Superior temporal gyrus (tissue), 1 donor: ENCODE measurements at regions not wholly inside any gene's neighbourhood (a gene's known extent, or its start where the extent isn't known, plus 50 kb on each side); places are given as distances from the start of the nearest gene placed in this dataset.

ENCODE experiments used
- DNase-seq: peaks from one replicate; pipeline ENCODE4 v3.0.0-alpha.2; 2016; ENCODE audit errors: extremely low spot score

DNA sequence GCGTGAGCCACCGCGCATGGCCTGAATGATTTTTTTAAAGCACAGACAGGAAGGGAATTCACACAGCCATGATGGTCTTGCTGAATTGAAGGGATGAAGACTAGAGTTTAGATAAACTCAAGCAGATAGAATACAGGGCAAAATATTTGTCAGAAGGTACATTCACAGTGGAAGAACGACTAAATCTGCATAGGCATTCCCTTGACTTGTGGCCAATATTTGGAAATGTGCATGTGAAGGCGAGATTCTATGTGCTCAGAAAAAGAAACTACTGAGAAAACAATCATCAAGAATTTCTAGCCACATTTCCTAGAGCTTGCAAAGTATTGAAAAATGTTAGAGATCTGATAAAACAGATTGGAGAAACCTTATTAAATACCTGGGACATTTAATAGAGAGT lies 1166.2 kb downstream of the DNAJB9 start:
- DNase-seq: no peak

DNA sequence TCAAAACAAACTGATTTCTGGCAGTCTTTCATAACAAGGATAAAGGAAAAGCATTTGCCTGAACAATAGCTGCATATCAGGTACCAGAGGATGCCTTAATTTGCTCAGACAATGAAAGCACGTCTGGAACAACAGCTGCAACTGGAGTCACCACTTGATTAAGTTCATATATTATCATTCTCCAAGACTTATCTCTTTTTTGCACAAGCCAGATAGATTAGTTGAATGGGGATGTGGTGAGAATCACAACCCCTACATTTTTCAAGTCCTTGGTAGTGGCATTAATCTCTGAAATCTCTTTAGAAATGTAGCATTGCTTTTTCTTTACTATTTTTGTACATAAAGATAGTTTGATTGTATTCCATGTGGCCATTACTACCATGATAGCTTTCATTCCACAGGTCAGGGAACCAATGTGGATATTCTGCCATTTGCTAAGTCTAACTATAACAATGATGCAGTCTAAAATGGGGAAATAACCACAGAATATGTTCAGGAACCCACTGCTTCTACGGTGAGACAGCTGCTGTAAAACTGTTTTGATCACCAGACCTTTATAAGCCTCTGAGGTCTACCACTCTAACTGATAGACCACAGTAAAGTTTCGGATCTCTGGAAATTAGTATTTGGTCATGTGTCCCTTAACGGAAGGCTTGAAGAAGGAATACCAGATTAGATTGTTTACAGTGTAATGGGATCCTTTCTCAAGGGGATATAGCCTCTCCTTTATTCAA lies 1176.2 kb downstream of the DNAJB9 start:
- DNase-seq: no peak

DNA sequence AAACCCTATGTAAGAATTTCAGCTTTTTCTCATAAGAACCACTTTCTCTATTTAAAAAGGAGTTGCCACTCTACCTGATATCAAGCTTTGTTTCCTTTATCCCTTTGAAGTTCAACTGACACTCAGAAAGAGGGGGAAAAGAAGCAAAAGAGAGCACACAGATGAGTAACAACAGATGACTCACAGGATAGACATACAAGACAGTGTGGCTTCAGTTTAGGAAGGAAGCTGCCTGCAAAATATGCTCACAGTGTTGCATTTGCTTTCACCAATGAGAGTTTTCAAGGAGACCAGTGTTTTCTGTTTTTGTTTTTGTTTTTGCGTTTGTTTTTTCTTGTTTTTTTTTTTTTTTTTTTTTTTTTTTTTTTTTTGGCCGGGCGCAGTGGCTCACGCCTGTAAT lies 1181.6 kb downstream of the DNAJB9 start:
- no peak for DNase-seq

GRCh38 chr7:109752068-109752467 lies 1182.4 kb downstream of the DNAJB9 start:
- no peak for DNase-seq

DNA sequence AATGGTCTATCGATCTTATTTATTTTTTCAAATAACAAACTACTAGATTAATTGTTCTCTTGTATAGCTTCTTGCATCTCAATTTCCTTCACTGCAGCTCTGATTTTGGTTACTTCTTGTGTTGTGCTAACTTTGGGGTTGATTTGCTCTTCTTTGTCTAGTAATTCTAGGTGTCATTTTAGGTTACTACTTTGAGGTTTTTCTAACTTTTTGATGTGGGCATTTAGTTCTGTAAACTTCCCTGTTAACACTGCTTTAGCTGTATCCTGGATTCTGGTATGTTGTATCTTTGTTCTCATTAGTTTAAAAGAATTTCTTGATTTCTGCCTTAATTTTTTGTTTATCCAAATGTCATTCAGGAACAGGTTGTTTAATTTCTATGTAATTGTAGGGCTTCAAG lies 1188.0 kb downstream of the DNAJB9 start:
- no peak for DNase-seq

GRCh38 chr7:109763611-109764010 lies 1193.9 kb downstream of the DNAJB9 start:
- DNase-seq: no peak

DNA sequence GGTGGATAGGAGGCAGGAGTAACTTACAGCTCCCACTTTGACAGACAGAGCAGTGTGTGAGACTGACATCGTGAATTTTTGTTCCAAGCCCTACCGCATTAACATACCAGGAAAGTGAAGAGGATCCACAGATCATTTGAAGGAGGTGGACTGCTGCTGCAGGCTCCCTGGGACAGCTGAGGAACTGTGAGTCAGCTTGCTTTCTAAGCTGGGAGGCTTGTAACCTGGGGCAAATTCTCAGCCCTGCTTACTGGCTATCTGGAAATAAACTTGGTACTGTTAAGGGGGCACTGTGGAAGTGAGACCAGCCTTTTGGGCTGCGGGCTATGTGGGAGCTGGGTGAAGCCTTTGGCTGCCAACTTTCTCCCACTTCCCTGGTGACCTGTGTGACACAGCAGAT lies 1202.5 kb downstream of the DNAJB9 start:
- no peak for DNase-seq

GRCh38 chr7:109782806-109783205 lies 1213.1 kb downstream of the DNAJB9 start:
- no peak for DNase-seq

DNA sequence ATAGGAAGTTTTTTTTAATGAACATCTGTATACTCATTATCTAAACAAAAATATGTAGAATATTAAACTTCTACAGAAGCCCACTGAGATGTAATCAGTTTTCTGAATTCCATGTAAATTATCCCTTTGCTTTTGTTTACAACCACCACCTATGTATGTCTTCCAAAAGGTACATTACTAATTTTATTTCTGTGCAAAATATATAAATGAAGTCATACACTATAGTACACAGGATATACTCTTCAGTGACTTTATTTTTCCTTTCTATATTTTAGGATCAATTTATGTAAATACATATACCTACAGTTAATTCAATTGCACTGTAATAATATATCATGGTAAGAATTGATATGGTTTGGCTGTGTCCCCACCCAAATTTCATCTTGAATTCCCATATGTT lies 1236.9 kb downstream of the DNAJB9 start:
- DNase-seq: no peak

DNA sequence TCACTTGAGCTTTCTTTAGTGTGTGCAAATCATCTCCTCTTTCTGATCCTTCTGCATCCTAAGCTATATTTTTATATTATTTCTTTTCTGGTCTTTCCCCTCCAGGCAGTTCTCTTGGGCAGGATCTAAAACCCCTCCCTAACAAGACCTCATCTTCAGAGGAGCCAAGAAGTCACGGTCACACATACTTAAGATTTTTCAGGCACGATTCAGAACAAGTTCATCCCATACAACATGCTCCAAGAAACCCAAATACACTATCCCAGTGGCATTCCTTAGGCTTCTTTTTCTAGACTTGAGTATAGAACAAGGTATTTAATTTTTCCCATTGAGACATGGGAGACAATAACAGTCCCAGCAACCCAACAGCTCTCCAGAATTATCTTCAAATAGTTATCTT lies 1251.5 kb downstream of the DNAJB9 start:
- no peak for DNase-seq

DNA sequence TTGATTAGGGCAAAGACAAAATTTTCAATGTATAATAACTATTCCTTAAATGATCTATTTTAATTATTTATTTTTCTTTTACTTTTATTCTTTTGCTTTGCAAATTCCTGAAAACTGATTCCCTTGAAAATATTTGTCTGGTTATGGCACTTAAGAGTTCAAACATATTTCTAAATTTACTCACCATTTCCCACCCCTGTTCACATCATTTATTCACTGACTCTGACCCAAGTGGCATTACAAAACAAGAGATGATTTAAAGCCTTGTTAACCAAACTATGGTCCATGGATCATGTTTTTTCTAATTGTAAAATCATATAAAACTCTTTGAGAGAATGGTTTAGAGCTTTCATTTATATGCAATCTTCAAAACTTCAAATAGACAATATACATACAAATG lies 1256.1 kb upstream of the LRRN3 start:
- no peak for DNase-seq

GRCh38 chr7:109835577-109835976 lies 1255.3 kb upstream of the LRRN3 start:
- DNase-seq: no peak

DNA sequence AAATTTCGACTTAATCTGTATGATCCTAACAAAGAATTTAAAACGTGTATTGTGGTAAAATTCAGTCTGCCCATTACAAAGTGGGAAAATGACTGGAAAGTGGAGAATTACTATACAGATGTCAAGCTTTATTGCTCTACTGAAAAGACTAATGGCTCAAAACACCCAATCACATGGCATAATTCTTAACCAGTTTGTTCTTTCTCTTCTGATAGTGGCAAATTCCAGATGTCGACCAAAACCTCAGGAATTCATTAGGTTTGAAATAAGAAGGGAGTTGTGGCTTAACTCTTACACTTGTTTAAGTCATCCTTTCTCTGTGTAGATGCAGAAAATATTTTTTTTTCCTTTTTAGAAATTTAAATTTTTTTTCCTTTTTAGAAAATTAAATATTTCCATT lies 1254.9 kb upstream of the LRRN3 start:
- no peak for DNase-seq

- no peak for DNase-seq
Observed at GRCh38 chr7:109842386-109842785, 1248.5 kb upstream of the LRRN3 start.

DNA sequence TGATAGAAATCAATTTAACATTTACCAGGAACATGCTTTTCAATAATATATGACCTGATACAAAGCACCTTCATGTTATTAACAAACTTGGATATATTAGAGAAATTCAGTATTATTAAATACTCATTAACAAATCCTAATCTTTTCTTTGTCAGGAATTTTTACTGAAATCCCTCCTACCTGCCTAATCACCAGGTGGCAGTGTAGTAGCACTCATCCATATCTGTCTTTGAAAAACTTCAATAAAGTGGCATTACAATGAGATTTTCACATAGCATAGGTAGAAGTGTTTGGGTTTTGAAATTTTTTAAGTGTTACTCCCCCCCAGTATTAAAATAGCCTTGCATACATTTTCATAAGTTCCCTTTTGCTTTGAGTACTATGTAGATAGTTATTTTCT lies 1246.6 kb upstream of the LRRN3 start:
- peak; percentile 40 for DNase-seq

GRCh38 chr7:109864230-109864629 lies 1226.7 kb upstream of the LRRN3 start:
- peak; percentile 46 for DNase-seq

GRCh38 chr7:109868215-109868860 lies 1222.6 kb upstream of the LRRN3 start:
- no peak for DNase-seq

DNA sequence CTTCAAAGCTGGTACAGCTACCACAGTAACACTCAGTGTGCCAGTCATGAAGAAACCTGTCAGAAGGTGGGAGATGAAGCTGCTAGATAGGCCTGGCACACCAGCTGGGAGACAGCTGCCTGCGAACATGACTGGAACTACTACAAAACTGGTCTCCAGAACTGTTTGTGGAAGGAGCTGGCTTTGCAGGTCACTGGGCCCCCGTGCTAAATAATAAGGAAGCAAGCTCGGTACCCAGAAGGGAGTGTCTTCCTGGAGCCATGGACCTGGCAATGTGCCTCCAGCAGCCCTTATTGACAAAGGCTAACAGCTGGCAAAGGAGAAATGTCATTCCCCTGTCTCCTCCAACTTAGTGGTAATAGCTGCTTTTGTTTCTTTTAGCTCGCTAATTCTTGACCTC lies 1217.6 kb upstream of the LRRN3 start:
- no peak for DNase-seq

DNA sequence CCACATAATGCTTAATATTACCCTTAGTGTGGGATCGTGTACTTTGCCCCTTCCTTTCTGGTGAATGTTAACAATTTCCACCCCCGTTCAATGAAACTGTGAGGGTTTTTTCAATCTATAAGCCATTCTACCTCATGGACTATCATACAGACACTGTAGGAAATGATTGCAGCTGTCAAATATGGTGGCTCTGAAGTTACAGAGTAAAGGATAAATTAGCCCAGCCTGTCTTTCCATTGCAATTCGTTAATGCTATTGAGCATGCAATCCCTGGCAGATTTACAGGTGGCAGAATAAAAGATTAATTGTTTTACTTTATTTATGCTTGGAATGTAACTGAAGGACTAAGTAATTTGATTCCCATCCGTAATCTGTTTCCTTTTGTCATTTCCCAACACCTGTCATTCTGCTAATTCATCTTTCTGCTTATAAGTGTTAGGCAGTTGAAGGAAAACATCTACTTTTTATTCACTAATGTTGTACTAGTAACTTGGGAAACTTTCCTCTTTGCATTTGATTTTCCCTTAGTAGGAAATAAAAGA lies 1211.6 kb upstream of the LRRN3 start:
- no peak for DNase-seq

DNA sequence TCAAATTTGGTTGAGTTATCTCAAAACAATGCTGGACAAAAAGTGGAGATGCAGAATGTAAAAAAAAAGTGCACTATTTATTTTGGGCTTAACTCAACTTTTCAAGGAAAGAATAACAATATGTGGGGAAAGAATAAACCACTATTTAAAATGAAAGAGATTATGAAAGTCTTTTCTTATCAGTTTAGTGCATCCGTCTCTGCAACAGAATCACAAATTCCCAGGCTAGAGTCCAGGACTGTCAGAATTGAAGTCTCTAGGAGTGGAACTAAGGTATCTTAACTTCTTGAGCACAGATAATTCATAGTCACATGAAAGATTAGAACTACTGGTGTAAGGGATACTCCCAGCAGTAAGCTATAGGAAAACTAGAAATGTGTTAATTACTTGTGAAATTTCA lies 1200.3 kb upstream of the LRRN3 start:
- no peak for DNase-seq

- DNase-seq: no peak
Observed at GRCh38 chr7:109893231-109893630, 1197.7 kb upstream of the LRRN3 start.

- no peak for DNase-seq
Observed at GRCh38 chr7:109895536-109895935, 1195.4 kb upstream of the LRRN3 start.

GRCh38 chr7:109901926-109902325 lies 1189.0 kb upstream of the LRRN3 start:
- no peak for DNase-seq
